ENCODE measurements at regions not wholly inside any gene's neighbourhood (a gene's known extent, or its start where the extent isn't known, plus 50 kb on each side); places are given as distances from the start of the nearest gene placed in this dataset.
"Not testable (repeated sequence)": the region's sequence is repeated elsewhere in the genome, so short reads cannot be mapped to it uniquely, and the experiment has no call there.

DNA sequence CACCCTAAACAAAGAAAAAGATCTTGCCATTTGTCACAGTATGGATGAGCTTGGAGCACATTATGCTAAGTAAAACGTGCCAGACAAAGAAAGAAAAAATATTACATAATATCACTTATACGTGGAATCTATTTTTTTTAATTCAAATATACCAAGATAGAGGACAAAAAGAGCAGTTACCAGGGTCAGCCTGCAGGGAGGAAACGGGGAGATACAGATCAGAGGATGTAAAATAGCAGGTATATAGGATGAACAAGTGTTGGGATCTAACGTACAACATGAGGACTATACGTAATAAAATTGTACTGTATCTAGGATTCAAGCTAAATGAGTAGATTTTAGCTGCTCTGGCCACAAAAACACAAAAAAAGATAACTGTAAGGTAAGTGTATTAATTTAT lies 247.5 kb downstream of the TMEM161B start:
- WGBS, 2 donors: 74 to 77% methylated on average over 5 of the region's 5 CpGs
- DNase-seq: no peak
- no peak for ATAC-seq (ENCODE audit: low FRiP score in 2 of 2)
- Histone ChIP-seq H3K4me3 (no peak overlapping the region), H3K27me3 (no peaks in the 10 kb centered on the region), H3K36me3 (no peaks in the 10 kb centered on the region), H3K27ac (no peak overlapping the region), H3K9me3 (no peaks in the 10 kb centered on the region), H3K4me1 (no peaks in the 10 kb centered on the region)
- TF ChIP-seq EP300 (IDR thresholded peaks at IDR 0.05): no peak
- TF ChIP-seq CTCF (IDR thresholded peaks at IDR 0.05): no peak

GRCh38 chr5:88014984-88015383 lies 253.7 kb downstream of the TMEM161B start:
- H3K4me3 ChIP-seq; H3K36me3 ChIP-seq; H3K27ac ChIP-seq; H3K27me3 ChIP-seq; H3K4me1 ChIP-seq; H3K9me3 ChIP-seq; ATAC-seq (ENCODE audit: low FRiP score in 2 of 2): not testable (repeated sequence)
- peak in 1 of 2 donors; percentile 3 for DNase-seq
- WGBS, 2 donors: 59 to 84% methylated on average over 6 of the region's 7 CpGs

DNA sequence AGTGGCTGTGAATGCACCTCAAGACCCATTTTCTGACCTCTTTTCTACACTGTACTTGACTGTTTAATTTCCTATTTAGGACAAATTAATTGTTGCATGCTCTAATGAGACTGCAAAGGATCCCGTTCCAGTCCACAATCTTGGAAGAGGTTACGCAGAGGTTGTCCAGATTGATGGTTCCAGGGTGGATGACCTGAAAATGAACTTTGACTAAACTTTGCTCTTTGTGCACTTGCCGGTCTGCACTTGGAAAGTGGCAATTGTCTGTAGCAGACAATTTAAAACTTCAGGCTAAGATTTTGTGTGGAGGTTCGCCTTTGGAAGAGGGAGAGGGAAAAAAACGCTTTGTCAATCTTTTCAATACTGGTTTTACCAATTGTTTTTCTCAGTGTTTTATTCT lies 267.8 kb downstream of the TMEM161B start:
- Histone ChIP-seq H3K4me1 (no peaks in the 10 kb centered on the region), H3K36me3 (no peaks in the 10 kb centered on the region), H3K27ac (no peak overlapping the region), H3K9me3 (no peaks in the 10 kb centered on the region), H3K27me3 (no peaks in the 10 kb centered on the region), H3K4me3 (no peak overlapping the region)
- ATAC-seq (ENCODE audit: low FRiP score in 2 of 2): no peak
- TF ChIP-seq POLR2A (IDR thresholded peaks at IDR 0.05) (no peak), CTCF (IDR thresholded peaks at IDR 0.05) (no peak), EP300 (IDR thresholded peaks at IDR 0.05) (no peak), POLR2AphosphoS5 (IDR thresholded peaks at IDR 0.05) (no peak)
- DNase-seq: no peak
- 37 to 44% methylated on average over 5 of the region's 5 CpGs for WGBS, 2 donors

DNA sequence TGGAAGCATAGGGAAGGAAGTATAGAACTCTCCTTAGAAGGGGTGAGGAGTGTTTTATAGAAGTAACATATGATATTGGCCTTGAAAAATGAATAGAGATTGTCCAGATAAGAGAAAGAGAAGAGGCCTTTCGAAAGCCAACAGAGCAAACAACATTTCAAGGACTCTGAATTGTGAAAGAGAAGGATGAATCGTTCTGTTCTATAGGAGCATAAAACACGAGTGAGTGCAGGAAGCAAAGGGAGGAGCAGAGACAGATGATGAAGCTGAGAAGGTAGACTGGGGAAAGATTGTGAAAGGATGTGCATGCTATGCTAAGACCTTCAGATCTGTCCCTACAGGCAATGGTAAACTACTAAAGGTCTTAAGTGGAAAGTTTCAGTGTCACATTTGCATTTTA lies 271.0 kb downstream of the TMEM161B start:
- ATAC-seq (ENCODE audit: low FRiP score in 2 of 2) (no peak), DNase-seq (no peak)
- WGBS, 2 donors: 27 to 46% methylated on average over 2 of the region's 3 CpGs
- Histone ChIP-seq H3K36me3 (no peaks in the 10 kb centered on the region), H3K27ac (no peak overlapping the region), H3K4me3 (no peak overlapping the region), H3K9me3 (no peaks in the 10 kb centered on the region), H3K4me1 (no peaks in the 10 kb centered on the region), H3K27me3 (no peaks in the 10 kb centered on the region)
- TF ChIP-seq POLR2AphosphoS5 (IDR thresholded peaks at IDR 0.05) (no peak), POLR2A (IDR thresholded peaks at IDR 0.05) (no peak), CTCF (IDR thresholded peaks at IDR 0.05) (no peak), EP300 (IDR thresholded peaks at IDR 0.05) (no peak)

DNA sequence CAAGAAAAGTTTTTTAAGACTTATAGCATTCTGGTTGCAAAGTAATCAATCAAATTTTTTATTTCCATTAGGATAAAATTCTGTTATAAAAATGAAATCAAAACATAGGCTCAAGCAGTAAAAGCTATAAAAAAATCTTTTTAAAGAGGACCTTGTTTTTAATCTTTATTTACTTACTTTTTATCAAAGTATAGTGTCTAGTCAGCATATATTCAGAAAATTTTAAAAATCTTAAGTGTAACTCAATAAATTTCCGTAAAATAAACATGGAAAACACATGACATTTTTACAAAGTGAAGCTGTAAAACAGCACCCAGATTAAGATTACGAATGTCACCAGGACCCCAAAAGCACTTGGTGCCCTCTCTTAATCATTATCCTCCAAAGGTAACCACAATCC lies 302.4 kb downstream of the TMEM161B start:
- TF ChIP-seq POLR2A (IDR thresholded peaks at IDR 0.05) (no peak), EP300 (IDR thresholded peaks at IDR 0.05) (no peak), CTCF (IDR thresholded peaks at IDR 0.05) (no peak), POLR2AphosphoS5 (IDR thresholded peaks at IDR 0.05) (no peak)
- ATAC-seq (ENCODE audit: low FRiP score in 2 of 2) (no peak), DNase-seq (no peak)
- H3K27ac ChIP-seq: no peak overlapping the region
- H3K27me3 ChIP-seq: no peaks in the 10 kb centered on the region
- no peak overlapping the region for H3K4me3 ChIP-seq
- H3K9me3 ChIP-seq: no peaks in the 10 kb centered on the region
- H3K4me1 ChIP-seq: no peaks in the 10 kb centered on the region
- WGBS, 2 donors: 38 to 45% methylated on average over 2 of the region's 2 CpGs
- H3K36me3 ChIP-seq: no peaks in the 10 kb centered on the region

DNA sequence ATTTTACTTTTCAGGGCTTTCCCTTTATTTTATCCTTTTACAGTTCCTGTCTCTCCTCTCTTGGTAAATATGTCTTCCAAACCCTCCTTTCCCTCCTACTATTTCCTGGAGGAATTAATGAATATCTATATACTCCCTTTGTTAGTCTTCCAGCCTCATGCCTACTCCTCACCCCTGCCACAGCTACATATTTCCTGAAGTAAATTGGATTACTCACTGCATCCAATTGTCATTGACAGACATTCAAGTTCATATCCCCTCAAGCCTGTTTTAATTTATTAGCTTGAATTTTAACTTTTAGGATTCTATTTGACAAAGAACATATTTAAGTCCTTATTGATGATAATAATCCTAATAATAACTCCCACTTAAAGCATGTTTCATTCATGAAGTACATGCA lies 314.5 kb downstream of the TMEM161B start:
- ATAC-seq (ENCODE audit: low FRiP score in 2 of 2): no peak
- TF ChIP-seq CTCF (IDR thresholded peaks at IDR 0.05) (no peak), EP300 (IDR thresholded peaks at IDR 0.05) (no peak), POLR2AphosphoS5 (IDR thresholded peaks at IDR 0.05) (no peak), POLR2A (IDR thresholded peaks at IDR 0.05) (no peak)
- Histone ChIP-seq H3K4me3 (no peak overlapping the region), H3K36me3 (no peaks in the 10 kb centered on the region), H3K27ac (no peak overlapping the region), H3K4me1 (no peaks in the 10 kb centered on the region), H3K27me3 (no peaks in the 10 kb centered on the region), H3K9me3 (no peaks in the 10 kb centered on the region)
- DNase-seq: no peak
